ENCODE measurements at regions not wholly inside any gene's neighbourhood (a gene's known extent, or its start where the extent isn't known, plus 50 kb on each side); places are given as distances from the start of the nearest gene placed in this dataset.

- no peaks in the 10 kb centered on the region for H3K36me3 ChIP-seq (ENCODE audit: insufficient read depth, low read length)
- no peak overlapping the region for H2AFZ ChIP-seq (ENCODE audit: low read length)
- TF ChIP-seq CTCF (IDR thresholded peaks at IDR 0.05; ENCODE audit: extremely low read depth, low read depth, low read length) = no peak
- H3K27me3 ChIP-seq (ENCODE audit: insufficient read depth, low read length) = no peaks in the 10 kb centered on the region
- H3K4me1 ChIP-seq (ENCODE audit: insufficient read depth, low read length) = no peaks in the 10 kb centered on the region
- no peak overlapping the region for H3K4me2 ChIP-seq (ENCODE audit: insufficient read depth, low read length)
- peak; percentile 47 for DNase-seq (ENCODE audit: insufficient read length, low spot score, missing footprints)
- no peaks in the 10 kb centered on the region for H4K20me1 ChIP-seq (ENCODE audit: insufficient read depth, low read length)
- H3K79me2 ChIP-seq (ENCODE audit: insufficient read depth, low read length) = no peaks in the 10 kb centered on the region
- no peaks in the 10 kb centered on the region for H3K9me3 ChIP-seq (ENCODE audit: low read depth, low read length)
- no peak overlapping the region for H3K4me3 ChIP-seq (ENCODE audit: insufficient read depth, low read length)
- H3K27ac ChIP-seq (ENCODE audit: low read depth, low read length) = no peak overlapping the region
Measured at GRCh38 chr11:70697701-70698100, 299.4 kb downstream of the CTTN start.

- H3K4me1 ChIP-seq (ENCODE audit: insufficient read depth, low read length) = no peaks in the 10 kb centered on the region
- no peak overlapping the region for H3K4me2 ChIP-seq (ENCODE audit: insufficient read depth, low read length)
- H3K27me3 ChIP-seq (ENCODE audit: insufficient read depth, low read length) = no peaks in the 10 kb centered on the region
- no peak overlapping the region for H3K27ac ChIP-seq (ENCODE audit: low read depth, low read length)
- no peaks in the 10 kb centered on the region for H3K9me3 ChIP-seq (ENCODE audit: low read depth, low read length)
- no peaks in the 10 kb centered on the region for H3K36me3 ChIP-seq (ENCODE audit: insufficient read depth, low read length)
- DNase-seq (ENCODE audit: insufficient read length, low spot score, missing footprints) = no peak
- H2AFZ ChIP-seq (ENCODE audit: low read length) = no peak overlapping the region
- no peak for TF ChIP-seq CTCF (IDR thresholded peaks at IDR 0.05; ENCODE audit: extremely low read depth, low read depth, low read length)
- no peaks in the 10 kb centered on the region for H3K79me2 ChIP-seq (ENCODE audit: insufficient read depth, low read length)
- H3K4me3 ChIP-seq (ENCODE audit: insufficient read depth, low read length) = no peak overlapping the region
- H4K20me1 ChIP-seq (ENCODE audit: insufficient read depth, low read length) = no peaks in the 10 kb centered on the region
Measured at GRCh38 chr11:70698871-70699270, 300.5 kb downstream of the CTTN start.

- Histone ChIP-seq H3K79me2 (ENCODE audit: insufficient read depth, low read length) (no peaks in the 10 kb centered on the region), H3K27ac (ENCODE audit: low read depth, low read length) (no peak overlapping the region), H3K4me1 (ENCODE audit: insufficient read depth, low read length) (no peaks in the 10 kb centered on the region), H3K4me2 (ENCODE audit: insufficient read depth, low read length) (no peak overlapping the region), H3K27me3 (ENCODE audit: insufficient read depth, low read length) (no peaks in the 10 kb centered on the region), H4K20me1 (ENCODE audit: insufficient read depth, low read length) (no peaks in the 10 kb centered on the region), H3K36me3 (ENCODE audit: insufficient read depth, low read length) (no peaks in the 10 kb centered on the region), H2AFZ (ENCODE audit: low read length) (no peak overlapping the region), H3K9me3 (ENCODE audit: low read depth, low read length) (no peaks in the 10 kb centered on the region), H3K4me3 (ENCODE audit: insufficient read depth, low read length) (no peak overlapping the region)
- peak; percentile 6 for DNase-seq (ENCODE audit: insufficient read length, low spot score, missing footprints)
- TF ChIP-seq CTCF (IDR thresholded peaks at IDR 0.05; ENCODE audit: extremely low read depth, low read depth, low read length) = no peak
Measured at GRCh38 chr11:70699294-70700221, 301.2 kb downstream of the CTTN start.

GRCh38 chr11:70700453-70700852 lies 302.1 kb downstream of the CTTN start:
- H2AFZ ChIP-seq (ENCODE audit: low read length) = no peak overlapping the region

More at GRCh38 chr11:70700453-70700852, 302.1 kb downstream of the CTTN start:
- no peaks in the 10 kb centered on the region for H3K4me1 ChIP-seq (ENCODE audit: insufficient read depth, low read length)
- H3K4me2 ChIP-seq (ENCODE audit: insufficient read depth, low read length) = no peak overlapping the region
- H3K27ac ChIP-seq (ENCODE audit: low read depth, low read length) = no peak overlapping the region
- DNase-seq (ENCODE audit: insufficient read length, low spot score, missing footprints) = peak; percentile 34
- no peaks in the 10 kb centered on the region for H3K36me3 ChIP-seq (ENCODE audit: insufficient read depth, low read length)
- no peaks in the 10 kb centered on the region for H3K27me3 ChIP-seq (ENCODE audit: insufficient read depth, low read length)
- no peaks in the 10 kb centered on the region for H3K9me3 ChIP-seq (ENCODE audit: low read depth, low read length)
- H3K4me3 ChIP-seq (ENCODE audit: insufficient read depth, low read length) = no peak overlapping the region
- no peaks in the 10 kb centered on the region for H3K79me2 ChIP-seq (ENCODE audit: insufficient read depth, low read length)
- TF ChIP-seq CTCF (IDR thresholded peaks at IDR 0.05; ENCODE audit: extremely low read depth, low read depth, low read length) = no peak
- no peaks in the 10 kb centered on the region for H4K20me1 ChIP-seq (ENCODE audit: insufficient read depth, low read length)

Data from osteoblast (primary cell).